Gastrocnemius medialis (tissue), 4 donors: ENCODE measurements at regions not wholly inside any gene's neighbourhood (a gene's known extent, or its start where the extent isn't known, plus 50 kb on each side); places are given as distances from the start of the nearest gene placed in this dataset.
A peak's percentile ranks its signal among the peaks of the same experiment; 100 is the strongest.

Experiments
- ATAC-seq, 2 donors: fragments of 150-250 bp; one replicate each; pipeline ENCODE4 v1.9.1; 2016
- DNase-seq, 2 donors: peaks; one replicate each; pipeline ENCODE4 v3.0.0-alpha.2; 2019
- H3K27ac ChIP-seq, 4 donors: fragments of 200-600 bp; sonication (generic); 1 replicate in 1 of 4; 2 replicates in 3 of 4; pipeline ENCODE4 v1.5.1; 2016 to 2018; ENCODE audit warnings: mild to moderate bottlenecking in 2 of 4, moderate library complexity in 1 of 4
- H3K27me3 ChIP-seq, 3 donors: fragments of 200-600 bp; sonication (generic) in 2 of 3; 1 replicate in 1 of 3; 2 replicates in 2 of 3; pipeline versions ENCODE4 v1.5.1 to v1.6.0; 2016 to 2019; ENCODE audit warnings: mild to moderate bottlenecking in 1 of 3, moderate library complexity in 1 of 3
- H3K36me3 ChIP-seq, 2 donors: fragments of 200-600 bp; sonication (generic) in 1 of 2; one replicate each; pipeline ENCODE4 v1.5.1; 2017 to 2018
- H3K4me1 ChIP-seq, 2 donors: fragments of 200-600 bp; sonication (generic) in 1 of 2; one replicate each; pipeline ENCODE4 v1.5.1; 2016 to 2017; ENCODE audit warnings: mild to moderate bottlenecking in 2 of 2
- H3K4me3 ChIP-seq, 4 donors: fragments of 200-600 bp; sonication (generic) in 3 of 4; 1 replicate in 1 of 4; 2 replicates in 3 of 4; pipeline ENCODE4 v1.5.1; 2016 to 2019; ENCODE audit warnings: mild to moderate bottlenecking in 2 of 4
- H3K9me3 ChIP-seq, 3 donors: fragments of 200-600 bp; sonication (generic) in 2 of 3; 1 replicate in 1 of 3; 2 replicates in 2 of 3; pipeline ENCODE4 v1.5.1; 2016 to 2019
- CTCF ChIP-seq, 5 experiments: fragments of 450-650 bp in 3 of 5; fragments of 200-600 bp in 2 of 5; sonication (generic) in 2 of 5; IDR thresholded peaks in 4 of 5; conservative IDR thresholded peaks in 1 of 5; 1 replicate in 4 of 5; 2 replicates in 1 of 5; pipeline ENCODE4 v1.5.1; 2016 to 2019; ENCODE audit warnings: antibody characterized with exemption in 5 of 5, mild to moderate bottlenecking in 3 of 5, moderate library complexity in 3 of 5
- POLR2A ChIP-seq, 2 donors: fragments of 450-650 bp; IDR thresholded peaks; one replicate each; pipeline ENCODE4 v1.6.1; 2017; ENCODE audit warnings: antibody characterized with exemption in 2 of 2, mild to moderate bottlenecking in 2 of 2, moderate library complexity in 2 of 2
- in situ Hi-C, 4 donors: fragments of 200-750 bp; cut with MboI; loops; one replicate each; pipeline versions ENCODE4 v1.15.0 to v1.8.0; 2017; ENCODE audit warnings: low sequenced_read_pairs in 4 of 4
- intact Hi-C: fragments of 100-400 bp; cut with DNase I; formaldehyde crosslinking; loops from one replicate; pipeline ENCODE4 v1.15.1; 2023; ENCODE audit warnings: low total_unique reads

GRCh38 chr4:159480826-159481225 is 377.9 kb downstream of the RAPGEF2 start:
- H3K27ac ChIP-seq = no peak overlapping the region
- no peaks in the 10 kb centered on the region for H3K36me3 ChIP-seq
- no peaks in the 10 kb centered on the region for H3K4me1 ChIP-seq
- TF ChIP-seq POLR2A (IDR thresholded peaks at IDR 0.05) (no peak), CTCF (IDR thresholded peaks at IDR 0.05 in 4 of 5, conservative IDR thresholded peaks at IDR 0.05 in 1 of 5) (no peak)
- H3K27me3 ChIP-seq = no peaks in the 10 kb centered on the region
- no peak for DNase-seq
- H3K4me3 ChIP-seq = no peak overlapping the region
- peak in 1 of 2 donors; percentile 83 for ATAC-seq
- in situ Hi-C loops = no loop called here
- intact Hi-C loops = no loop called here
- H3K9me3 ChIP-seq = no peaks in the 10 kb centered on the region

DNA sequence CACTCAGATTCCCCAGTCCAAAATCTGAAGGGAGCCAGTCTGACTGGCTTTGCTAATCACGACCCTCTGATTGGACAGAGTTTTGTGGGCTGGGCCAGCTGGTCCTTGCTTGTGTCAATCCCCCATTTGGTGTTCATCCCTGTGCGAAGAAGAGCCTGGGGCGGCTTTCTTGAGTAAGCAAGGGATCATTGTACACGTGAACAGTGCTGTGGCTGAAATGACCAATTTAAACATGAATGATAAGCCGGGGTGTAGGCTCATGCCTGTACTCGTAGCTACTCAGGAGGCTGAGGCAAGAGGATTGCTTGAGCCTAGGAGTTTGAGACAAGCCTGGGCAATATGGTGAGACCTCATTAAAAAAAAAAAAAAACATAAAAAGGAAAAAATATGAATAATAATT is 379.1 kb downstream of the RAPGEF2 start:
- Histone ChIP-seq H3K4me1 (no peaks in the 10 kb centered on the region), H3K36me3 (no peaks in the 10 kb centered on the region), H3K4me3 (no peak overlapping the region), H3K27ac (no peak overlapping the region), H3K9me3 (no peaks in the 10 kb centered on the region), H3K27me3 (no peaks in the 10 kb centered on the region)
- TF ChIP-seq CTCF (IDR thresholded peaks at IDR 0.05 in 4 of 5, conservative IDR thresholded peaks at IDR 0.05 in 1 of 5) (no peak), POLR2A (IDR thresholded peaks at IDR 0.05) (no peak)
- in situ Hi-C loops (no loop called here), intact Hi-C loops (no loop called here)
- ATAC-seq (no peak), DNase-seq (no peak)

DNA sequence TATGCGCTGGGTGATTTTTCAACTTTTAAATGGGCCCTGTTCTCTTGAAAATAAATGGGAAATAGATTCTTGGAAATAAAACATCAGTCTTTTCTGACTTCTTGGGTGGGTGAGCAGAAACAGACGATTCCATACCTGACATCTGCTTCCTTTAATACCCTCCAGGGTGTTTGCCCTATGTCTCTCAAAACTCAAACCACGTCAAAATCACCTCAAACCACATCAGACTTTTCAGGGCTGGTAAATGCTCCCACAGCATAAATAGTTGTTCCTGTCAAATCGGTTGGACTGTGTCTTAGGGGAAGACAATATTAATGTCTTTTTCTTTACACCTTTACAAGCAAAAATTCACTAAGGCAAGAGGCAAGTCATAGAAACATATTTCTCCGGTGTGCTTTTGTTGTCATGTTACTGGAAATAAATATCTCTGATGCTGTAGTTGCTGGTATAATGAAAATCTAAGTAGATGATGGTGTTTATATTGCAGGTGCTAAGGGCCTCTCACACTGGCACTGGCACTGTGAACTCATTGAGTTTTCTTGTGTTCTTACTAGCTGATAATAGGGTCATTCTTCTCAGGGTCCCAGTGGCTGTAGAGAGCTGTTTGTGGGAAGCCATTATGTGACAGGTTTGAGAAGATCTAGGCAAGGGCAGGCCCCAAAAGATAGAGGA is 380.4 kb downstream of the RAPGEF2 start:
- H3K27ac ChIP-seq = no peak overlapping the region
- no peaks in the 10 kb centered on the region for H3K9me3 ChIP-seq
- ATAC-seq (no peak), DNase-seq (no peak)
- in situ Hi-C loops (no loop called here), intact Hi-C loops (no loop called here)
- H3K4me3 ChIP-seq = no peak overlapping the region
- no peaks in the 10 kb centered on the region for H3K36me3 ChIP-seq
- H3K4me1 ChIP-seq = no peaks in the 10 kb centered on the region
- TF ChIP-seq CTCF (IDR thresholded peaks at IDR 0.05 in 4 of 5, conservative IDR thresholded peaks at IDR 0.05 in 1 of 5) (no peak), POLR2A (IDR thresholded peaks at IDR 0.05) (no peak)
- no peaks in the 10 kb centered on the region for H3K27me3 ChIP-seq

DNA sequence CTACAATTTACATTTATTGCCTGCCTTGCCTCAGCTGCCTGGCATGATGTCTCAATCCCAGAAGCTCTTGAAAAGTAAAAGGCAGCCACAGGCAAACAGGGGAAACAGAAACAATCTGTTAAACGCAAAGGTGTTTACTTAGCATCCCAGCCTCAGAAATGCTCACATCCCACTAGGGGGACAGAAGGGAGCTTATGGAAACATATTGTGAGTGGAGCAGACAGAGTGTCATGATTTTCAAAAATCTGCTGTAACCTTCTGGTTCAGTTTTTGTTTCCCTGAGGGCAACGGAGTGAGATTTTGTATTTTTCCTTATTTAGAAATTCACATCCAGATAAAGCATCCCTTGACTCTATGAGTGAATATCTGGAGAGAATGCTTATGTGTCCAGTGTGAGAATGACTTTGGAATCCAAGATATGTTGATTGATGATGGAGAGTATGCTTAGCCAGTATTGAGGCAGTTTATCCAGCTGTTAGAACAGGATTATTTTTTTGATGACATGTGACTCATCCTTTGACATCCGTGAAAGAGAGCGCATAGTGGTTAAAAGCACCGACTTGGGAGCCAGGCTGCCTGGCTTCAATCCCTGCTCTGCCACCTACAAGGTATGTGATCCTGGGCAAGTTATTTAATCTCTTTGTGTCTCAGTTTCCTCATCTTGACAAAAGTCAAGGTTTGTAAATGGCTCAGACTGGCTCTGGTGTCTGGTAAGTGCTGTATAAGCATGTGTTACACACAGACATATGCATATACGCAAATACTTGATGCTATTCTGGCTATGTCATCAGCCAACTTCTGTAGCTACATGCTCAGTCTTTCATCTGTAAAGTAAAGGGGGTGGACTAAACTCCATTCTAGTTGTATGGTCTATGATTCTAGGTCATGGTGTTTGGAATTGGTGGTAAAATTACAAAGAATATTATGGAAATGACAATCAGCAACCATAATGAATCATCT is 381.2 kb downstream of the RAPGEF2 start:
- TF ChIP-seq CTCF (IDR thresholded peaks at IDR 0.05 in 4 of 5, conservative IDR thresholded peaks at IDR 0.05 in 1 of 5) = no peak
- no peak for TF ChIP-seq POLR2A (IDR thresholded peaks at IDR 0.05)
- DNase-seq (no peak), ATAC-seq (no peak)
- H3K27ac ChIP-seq = no peak overlapping the region
- no peak overlapping the region for H3K4me3 ChIP-seq
- no peaks in the 10 kb centered on the region for H3K4me1 ChIP-seq
- H3K36me3 ChIP-seq = no peaks in the 10 kb centered on the region
- no peaks in the 10 kb centered on the region for H3K9me3 ChIP-seq
- intact Hi-C loops (no loop called here), in situ Hi-C loops (no loop called here)
- no peaks in the 10 kb centered on the region for H3K27me3 ChIP-seq
